NCI-H446 treated with DMSO at 0.1 percent for 48 hours (cell line): ENCODE measurements at regions not wholly inside any gene's neighbourhood (a gene's known extent, or its start where the extent isn't known, plus 50 kb on each side); places are given as distances from the start of the nearest gene placed in this dataset.

ENCODE experiments used
- DNase-seq: peaks from one replicate; lab custom pipeline; 2025; lab: John Stamatoyannopoulos, UW

- no peak for DNase-seq
Measured at GRCh38 chr4:20403846-20404245, 152.1 kb downstream of the SLIT2 start.

DNA sequence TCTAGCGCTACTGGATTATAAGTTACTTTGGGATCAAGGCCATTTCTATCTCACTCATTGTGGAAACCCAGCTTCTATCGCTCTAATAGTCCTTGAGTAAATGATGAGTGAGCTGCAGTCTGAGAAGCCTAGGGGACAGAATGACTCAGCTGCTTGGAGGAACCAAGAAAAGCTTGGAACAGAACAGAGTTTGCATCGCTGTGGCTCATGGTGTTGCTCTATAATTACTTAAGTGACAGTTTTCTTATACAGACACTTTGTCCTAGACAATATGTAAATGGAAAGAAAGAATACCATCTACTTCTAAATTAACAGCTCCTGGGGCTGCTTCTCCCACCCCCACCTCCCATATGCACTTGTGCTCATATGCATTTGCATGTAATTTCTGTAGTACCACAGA, 156.9 kb downstream of the SLIT2 start:
- peak; percentile 9 for DNase-seq

DNA sequence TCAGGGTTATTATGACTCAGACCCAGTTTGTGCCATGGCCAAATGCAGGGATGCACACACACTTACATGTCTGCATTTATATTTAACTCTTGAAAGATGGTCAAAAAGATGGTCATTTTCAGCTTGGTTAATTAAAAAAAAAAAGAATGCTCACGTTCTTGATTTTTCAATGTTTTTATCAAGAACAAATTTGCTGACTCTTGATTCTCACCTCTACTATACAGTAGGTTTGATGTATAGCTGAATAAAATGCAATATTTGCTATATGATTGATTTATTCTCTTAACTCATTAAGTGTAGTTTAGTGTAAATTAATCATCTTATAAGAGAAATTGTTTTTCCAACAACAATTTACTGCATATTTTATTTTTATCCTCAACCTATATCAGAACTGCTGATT, 160.4 kb downstream of the SLIT2 start:
- DNase-seq = no peak

- DNase-seq = no peak
Measured at GRCh38 chr4:20416800-20417199, 165.1 kb downstream of the SLIT2 start.

DNA sequence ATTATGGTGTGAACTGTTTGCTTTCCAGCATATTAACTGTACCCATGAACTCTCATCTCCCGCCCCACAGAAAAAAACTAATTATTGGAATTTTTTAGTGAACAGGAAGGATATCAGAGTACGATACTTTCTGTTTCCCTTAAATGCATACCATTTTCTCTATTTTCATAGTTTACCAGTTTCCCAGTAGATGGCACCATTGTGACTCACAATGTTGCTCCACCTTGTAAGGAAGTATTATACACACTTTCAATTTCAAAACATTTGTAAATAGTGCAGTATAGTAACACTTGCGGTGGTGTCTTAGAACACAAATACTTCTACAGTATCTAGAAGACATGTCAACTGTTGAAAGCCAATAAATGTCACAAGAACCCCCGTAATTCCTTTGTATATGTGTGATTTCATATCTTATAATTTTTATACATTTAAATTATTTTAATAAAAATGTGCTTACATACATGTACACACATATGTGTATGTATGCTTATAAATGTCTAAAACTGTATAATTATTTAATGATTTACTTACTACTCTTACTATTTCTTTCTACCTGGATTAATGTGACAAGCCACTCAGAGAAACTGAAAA, 167.3 kb downstream of the SLIT2 start:
- no peak for DNase-seq

GRCh38 chr4:20420916-20421602, 169.4 kb downstream of the SLIT2 start:
- DNase-seq = no peak

DNA sequence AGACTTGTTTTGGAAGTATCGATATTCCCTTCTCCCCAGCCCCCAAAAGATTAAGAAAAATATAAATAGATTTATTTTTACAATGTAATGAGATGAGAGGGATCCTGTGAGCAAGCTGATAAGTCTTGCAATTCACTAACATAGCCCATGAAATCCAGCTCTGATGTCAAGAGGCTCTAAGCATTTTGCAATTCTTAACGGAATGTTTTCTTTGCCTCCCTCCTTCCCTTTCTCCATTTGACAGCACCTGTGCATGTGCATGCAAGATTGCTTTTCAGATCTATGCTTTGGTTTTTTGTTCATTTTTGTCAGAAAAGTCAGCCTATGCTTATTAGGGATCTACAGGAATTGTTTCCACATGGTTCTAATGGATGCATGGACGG, 169.9 kb downstream of the SLIT2 start:
- no peak for DNase-seq

DNA sequence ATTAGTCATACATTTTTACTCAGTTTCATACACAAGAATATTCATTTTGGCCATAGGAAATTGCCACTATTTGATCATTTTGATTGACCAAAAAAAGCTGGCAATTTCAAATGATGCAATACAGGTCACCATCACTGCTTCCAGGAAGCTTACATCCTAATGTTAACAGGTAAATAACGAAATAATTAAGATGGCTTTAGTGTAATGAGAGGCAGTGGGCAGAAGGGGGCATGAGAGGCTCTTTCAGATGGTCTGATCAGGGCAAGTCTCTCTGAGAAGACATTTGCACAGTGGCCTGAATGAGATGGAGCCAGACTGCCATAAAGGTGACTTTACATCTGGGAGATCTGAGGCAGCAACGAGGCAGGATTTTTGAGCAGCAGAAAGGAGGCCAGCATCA, 170.7 kb downstream of the SLIT2 start:
- DNase-seq = no peak

GRCh38 chr4:20423420-20423819, 171.7 kb downstream of the SLIT2 start:
- no peak for DNase-seq

DNA sequence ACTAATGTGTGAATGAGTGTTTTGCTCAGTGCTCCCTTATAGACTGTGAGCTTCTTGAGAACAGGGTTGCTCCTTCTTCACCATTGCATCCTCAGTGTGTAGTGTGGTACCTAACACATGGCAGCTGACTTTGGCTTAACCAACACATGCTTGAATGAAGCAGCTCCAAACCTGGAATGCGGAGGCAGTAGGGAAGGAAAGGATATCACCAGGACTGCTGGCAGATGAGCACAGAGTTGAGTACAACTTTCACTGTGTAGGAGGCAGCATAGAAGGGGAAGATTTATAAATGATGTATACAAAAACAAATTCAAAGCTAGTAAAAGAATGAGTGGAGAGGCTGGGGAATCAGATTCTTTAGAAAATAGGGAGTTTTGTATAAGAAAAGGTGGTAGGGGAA, 174.3 kb downstream of the SLIT2 start:
- no peak for DNase-seq

- no peak for DNase-seq
Measured at GRCh38 chr4:20428436-20429160, 176.9 kb downstream of the SLIT2 start.

DNA sequence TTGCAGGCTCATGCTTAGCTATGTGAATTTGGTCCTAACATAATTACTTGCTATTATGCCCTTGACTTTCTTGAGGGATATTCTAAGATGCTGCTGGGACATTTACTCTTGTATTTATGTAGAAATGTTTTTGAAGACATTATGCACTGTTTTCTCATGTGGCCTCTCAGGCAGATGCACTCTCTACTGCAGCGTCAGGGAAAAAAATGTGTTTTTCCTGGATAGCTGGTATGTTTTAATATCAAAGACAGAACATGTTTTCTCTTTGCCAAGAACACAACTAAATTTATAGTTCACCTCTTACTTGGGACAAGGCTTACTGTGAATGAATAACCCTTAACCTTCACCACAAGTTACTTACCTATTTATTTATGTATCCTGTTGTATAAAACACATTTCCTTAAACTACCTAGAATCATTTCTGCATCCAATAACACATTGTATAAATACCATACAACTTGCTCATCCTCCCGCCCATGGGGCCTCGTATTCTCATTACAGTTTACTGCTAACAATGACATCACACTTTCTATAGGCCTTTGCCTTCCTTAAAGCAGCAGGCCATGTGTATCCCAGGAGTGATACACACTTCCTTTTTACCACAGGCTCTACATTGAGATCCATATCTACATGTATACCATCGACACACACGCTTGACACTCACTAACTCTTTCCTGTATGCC, 178.7 kb downstream of the SLIT2 start:
- DNase-seq = no peak

- no peak for DNase-seq
Measured at GRCh38 chr4:20431543-20431951, 179.8 kb downstream of the SLIT2 start.

- DNase-seq = no peak
Measured at GRCh38 chr4:20432088-20432487, 180.4 kb downstream of the SLIT2 start.

- DNase-seq = no peak
Measured at GRCh38 chr4:20433097-20433705, 181.5 kb downstream of the SLIT2 start.

- peak; percentile 2 for DNase-seq
Measured at GRCh38 chr4:20440170-20440569, 188.5 kb downstream of the SLIT2 start.

DNA sequence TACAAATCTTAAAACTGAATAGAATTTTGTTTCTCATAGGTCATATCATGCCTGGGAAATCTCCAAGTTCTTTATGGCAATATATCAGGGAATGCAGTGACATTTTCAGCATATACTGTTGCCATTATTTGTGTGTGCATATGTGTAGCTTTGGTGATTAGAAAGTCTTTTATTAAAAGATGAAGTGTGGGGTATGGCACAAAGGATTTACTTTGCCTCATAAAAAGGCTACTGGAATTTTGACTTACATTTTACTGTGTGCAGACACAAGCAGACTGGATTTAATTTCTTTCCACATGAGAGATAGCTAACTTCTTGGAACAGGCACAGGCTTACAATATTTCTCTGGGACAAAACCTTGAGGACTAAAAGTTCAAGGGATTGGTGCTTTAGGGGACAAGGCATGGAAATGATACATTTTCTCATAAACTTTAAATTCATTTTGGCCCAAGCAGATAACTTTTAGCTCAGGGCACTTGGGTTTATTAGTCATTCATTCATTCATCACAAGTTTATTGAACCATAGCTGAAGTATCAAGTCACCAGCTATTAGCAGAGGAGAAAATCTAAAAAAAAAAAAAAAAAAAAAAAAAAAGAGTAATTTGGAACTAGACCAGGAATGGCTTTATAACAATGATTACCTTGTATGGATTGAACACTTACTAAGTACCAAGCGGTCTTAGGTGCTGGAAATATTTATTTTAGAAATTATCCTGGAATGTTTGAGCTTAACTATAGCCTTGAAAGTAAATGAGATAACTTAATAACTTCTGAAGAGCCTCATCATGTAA, 191.5 kb downstream of the SLIT2 start:
- DNase-seq = no peak

DNA sequence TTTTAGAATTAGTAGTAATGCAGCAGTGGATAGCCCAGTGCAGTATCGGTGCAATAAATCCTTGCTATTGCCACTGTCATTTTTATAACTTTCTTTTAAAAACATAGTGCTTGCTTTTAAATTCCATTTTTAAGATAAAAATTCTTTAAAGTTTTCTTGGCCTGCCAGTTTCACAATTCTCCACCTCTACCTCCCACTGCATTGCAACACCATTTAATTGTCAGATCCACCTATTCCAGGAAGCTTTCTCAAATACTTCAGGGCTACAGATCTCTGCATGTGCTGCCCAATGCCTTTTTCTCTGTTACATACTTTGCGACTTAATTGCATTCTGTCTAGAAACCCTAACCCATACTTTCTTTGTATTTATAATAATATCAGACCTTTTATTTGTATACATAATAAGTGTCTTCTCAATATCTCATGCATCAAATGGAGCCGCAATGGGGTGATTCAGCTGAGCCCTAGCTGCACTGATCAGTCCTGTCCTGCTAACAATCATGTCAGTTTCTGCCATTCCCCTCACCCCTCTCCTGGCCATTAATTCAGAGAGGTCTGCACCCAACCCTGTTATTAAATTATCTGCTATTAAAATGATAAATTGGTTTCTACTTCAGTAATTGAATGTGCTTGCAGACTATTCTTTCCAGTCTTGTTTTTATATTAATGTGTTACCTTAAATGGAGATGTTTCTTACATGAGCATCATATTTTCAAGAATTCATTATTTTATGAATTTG, 193.1 kb downstream of the SLIT2 start:
- no peak for DNase-seq

DNA sequence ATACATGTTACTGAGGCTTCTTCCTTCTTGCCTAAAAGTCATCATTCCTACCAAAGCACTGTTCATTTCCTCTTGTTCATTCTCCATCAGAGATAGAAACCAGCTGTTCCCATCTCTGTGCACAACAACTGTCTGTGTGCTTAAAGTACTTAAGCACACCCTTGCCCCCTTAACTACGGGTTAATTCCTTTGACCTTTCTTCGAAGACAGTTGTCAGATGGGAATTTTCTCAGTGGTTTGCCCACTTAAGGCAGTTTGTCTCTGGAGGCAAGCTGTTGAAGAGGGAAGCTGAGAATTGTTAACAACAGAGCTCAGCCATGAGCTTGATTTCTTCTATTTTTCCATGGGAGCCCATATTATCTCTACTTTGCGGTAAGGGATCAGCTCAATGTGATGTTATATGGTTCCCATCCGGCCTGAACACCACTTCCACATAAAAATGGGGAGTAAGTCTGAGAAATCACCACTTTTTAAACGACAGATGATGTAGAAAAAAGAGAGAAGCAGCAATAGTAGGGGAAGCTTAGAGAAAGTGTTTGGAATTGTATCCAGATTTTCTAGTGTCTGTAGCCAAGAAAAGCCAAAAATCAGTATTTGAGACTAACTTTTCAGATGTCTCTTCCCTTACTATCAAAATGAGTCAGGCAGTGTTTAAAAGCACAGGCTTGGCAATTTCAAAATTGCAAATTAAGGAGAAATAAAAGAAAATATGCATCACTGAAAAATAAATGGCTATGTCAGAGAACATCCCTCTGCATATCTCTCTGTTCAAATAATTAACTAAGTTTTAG, 194.4 kb downstream of the SLIT2 start:
- no peak for DNase-seq

DNA sequence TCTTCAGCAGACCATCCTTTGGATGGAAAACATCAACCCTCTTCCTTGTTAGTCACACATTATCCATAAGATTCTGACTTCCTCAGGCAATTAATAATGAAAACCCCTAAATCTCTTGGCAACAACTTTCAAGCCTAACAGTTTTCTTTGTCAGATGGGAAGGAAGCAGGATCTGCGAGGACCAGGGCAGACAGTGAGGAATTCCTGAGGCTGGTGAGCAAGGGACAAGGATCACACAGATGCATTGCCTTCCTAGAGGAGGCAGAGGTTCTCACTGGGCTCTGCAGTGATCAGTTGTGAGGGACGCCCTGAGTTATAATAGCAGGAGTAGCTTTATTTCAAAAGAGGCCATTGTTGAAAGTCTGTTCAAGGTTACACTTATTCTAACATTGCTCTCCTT, 195.4 kb downstream of the SLIT2 start:
- no peak for DNase-seq
